Endothelial cell of umbilical vein (primary cell): ENCODE measurements at regions not wholly inside any gene's neighbourhood (a gene's known extent, or its start where the extent isn't known, plus 50 kb on each side); places are given as distances from the start of the nearest gene placed in this dataset.

Experiments used
- CTCF ChIP-seq, 2 donors: IDR thresholded peaks; 1 replicate in 1 of 2; 2 replicates in 1 of 2; pipeline ENCODE4 v1.5.1; 2011; ENCODE audit warnings: low read length in 2 of 2, mild to moderate bottlenecking in 2 of 2, moderate library complexity in 2 of 2, control low read depth in 1 of 2, inconsistent platforms in 1 of 2, low read depth in 1 of 2; ENCODE audit not compliant: insufficient read depth in 1 of 2; ENCODE audit errors: extremely low read depth in 1 of 2
- EZH2 ChIP-seq: IDR thresholded peaks from 2 replicates; pipeline ENCODE4 v1.6.1; 2012; ENCODE audit warnings: borderline replicate concordance, low read depth, mild to moderate bottlenecking, moderate library complexity, low read length, inconsistent platforms; ENCODE audit not compliant: severe bottlenecking
- FOS ChIP-seq: IDR thresholded peaks from 2 replicates; pipeline ENCODE4 v1.6.1; 2011; ENCODE audit warnings: mild to moderate bottlenecking, low read length, moderate library complexity, borderline replicate concordance; ENCODE audit not compliant: insufficient read depth
- JUN ChIP-seq: IDR thresholded peaks from 2 replicates; pipeline ENCODE4 v1.6.1; 2011; ENCODE audit warnings: borderline replicate concordance, low read depth; ENCODE audit not compliant: insufficient read length, insufficient read depth
- POLR2A ChIP-seq: IDR thresholded peaks from 2 replicates; pipeline ENCODE4 v1.6.1; 2012; ENCODE audit warnings: low read depth, mild to moderate bottlenecking, control low read depth, low read length
- POLR2AphosphoS5 ChIP-seq: IDR thresholded peaks from 2 replicates; pipeline ENCODE4 v1.6.1; 2012; ENCODE audit warnings: low read depth, mild to moderate bottlenecking, control low read depth, low read length, moderate library complexity; ENCODE audit not compliant: insufficient read depth

DNA sequence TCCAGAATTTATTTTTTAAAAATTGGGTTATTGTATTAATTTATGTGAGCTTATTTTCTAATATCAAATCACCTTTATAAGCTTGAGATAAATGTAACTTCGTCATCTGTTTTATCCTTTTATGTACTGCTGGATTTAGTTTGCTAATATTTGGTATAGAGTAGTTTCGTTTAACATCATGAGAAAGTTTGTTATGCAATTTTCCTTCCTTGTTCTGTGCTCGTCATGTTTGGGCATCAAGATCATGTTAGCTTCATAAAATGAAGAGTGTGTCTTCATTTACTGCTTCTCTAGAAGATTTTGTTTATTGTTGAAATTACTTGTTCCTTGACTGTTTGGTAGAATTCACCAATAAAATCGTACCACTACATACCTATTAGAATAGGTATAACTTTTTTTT is 262.1 kb upstream of the SATB1 start:
- no peak for TF ChIP-seq POLR2A
- TF ChIP-seq CTCF (IDR thresholded peaks at IDR 0.05; ENCODE audit: extremely low read depth in 1 of 2, insufficient read depth in 1 of 2, low read depth in 1 of 2, low read length in 2 of 2): no peak
- no peak for TF ChIP-seq EZH2
- TF ChIP-seq POLR2AphosphoS5: no peak
- TF ChIP-seq FOS: no peak
- TF ChIP-seq JUN: no peak
